ENCODE measurements at regions not wholly inside any gene's neighbourhood (a gene's known extent, or its start where the extent isn't known, plus 50 kb on each side); places are given as distances from the start of the nearest gene placed in this dataset.

DNA sequence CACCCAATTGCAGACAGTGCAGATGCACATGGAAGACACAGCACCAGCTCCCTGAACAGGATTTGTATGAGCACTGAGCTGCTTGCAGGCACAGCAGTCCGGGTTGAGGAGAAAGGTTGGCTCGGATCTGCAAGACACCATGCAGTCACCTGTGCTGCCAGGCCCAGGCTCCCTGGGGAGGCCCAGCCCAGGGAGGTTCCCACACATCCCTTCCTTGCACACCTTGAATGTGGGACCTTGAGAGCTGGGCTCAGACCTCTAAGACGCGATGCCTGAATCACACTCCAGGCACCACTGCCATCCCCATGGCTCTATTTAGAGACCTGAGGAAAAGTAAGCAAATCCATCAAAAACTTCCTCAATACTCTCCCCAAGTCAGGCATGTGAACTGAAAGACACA, 397.7 kb downstream of the TCERG1L start:
- ChIA-PET CTCF (no interaction called here), POLR2A (interaction anchor here (0.6 kb wide), 1 partner anchor 39 kb away, joined by 3 read pairs; no protein-coding TSS in a partner anchor)
- Mint-ChIP-seq H3K4me3 (ENCODE audit: unreplicated experiment) (no peak overlapping the region), H3K9me3 (ENCODE audit: unreplicated experiment) (peaks cover 57% of the 10 kb centered on the region), H3K27me3 (ENCODE audit: insufficient read depth, unreplicated experiment) (no peaks in the 10 kb centered on the region), H3K27ac (ENCODE audit: low read depth, unreplicated experiment) (no peak overlapping the region), H3K36me3 (ENCODE audit: insufficient read depth, unreplicated experiment) (no peaks in the 10 kb centered on the region), H3K4me1 (ENCODE audit: insufficient read depth, unreplicated experiment) (no peaks in the 10 kb centered on the region)
- DNase-seq (ENCODE audit: unreplicated experiment), result no peak
- intact Hi-C loops (cut with micrococcal nuclease), result no loop called here
- TF ChIP-seq, protein P1, sequence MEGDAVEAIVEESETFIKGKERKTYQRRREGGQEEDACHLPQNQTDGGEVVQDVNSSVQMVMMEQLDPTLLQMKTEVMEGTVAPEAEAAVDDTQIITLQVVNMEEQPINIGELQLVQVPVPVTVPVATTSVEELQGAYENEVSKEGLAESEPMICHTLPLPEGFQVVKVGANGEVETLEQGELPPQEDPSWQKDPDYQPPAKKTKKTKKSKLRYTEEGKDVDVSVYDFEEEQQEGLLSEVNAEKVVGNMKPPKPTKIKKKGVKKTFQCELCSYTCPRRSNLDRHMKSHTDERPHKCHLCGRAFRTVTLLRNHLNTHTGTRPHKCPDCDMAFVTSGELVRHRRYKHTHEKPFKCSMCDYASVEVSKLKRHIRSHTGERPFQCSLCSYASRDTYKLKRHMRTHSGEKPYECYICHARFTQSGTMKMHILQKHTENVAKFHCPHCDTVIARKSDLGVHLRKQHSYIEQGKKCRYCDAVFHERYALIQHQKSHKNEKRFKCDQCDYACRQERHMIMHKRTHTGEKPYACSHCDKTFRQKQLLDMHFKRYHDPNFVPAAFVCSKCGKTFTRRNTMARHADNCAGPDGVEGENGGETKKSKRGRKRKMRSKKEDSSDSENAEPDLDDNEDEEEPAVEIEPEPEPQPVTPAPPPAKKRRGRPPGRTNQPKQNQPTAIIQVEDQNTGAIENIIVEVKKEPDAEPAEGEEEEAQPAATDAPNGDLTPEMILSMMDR (IDR thresholded peaks at IDR 0.05; ENCODE audit: unreplicated experiment), result no peak
- no TSS peak for BruUV-seq (replicated peaks)

DNA sequence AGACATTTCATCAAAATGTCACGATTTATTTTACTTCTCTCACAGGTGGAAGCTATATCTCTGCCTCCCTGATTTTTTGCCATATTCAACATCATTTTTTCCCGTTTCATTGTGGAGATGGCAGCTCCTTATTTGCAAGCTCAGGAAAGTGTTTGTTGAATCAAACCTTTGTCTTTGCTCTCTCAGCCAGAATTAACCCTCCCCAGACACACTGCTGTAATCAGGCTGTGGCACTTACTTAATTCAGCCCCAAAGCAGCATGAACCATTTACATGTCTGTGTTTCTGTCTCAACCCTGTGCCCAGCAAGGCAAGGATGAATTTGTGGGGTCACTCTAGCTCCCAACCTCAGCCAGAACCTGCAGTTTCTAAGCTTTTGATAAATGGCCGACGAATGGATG, 397.2 kb downstream of the TCERG1L start:
- Mint-ChIP-seq H3K27me3 (ENCODE audit: insufficient read depth, unreplicated experiment) (no peaks in the 10 kb centered on the region), H3K9me3 (ENCODE audit: unreplicated experiment) (peaks cover 62% of the 10 kb centered on the region), H3K36me3 (ENCODE audit: insufficient read depth, unreplicated experiment) (no peaks in the 10 kb centered on the region), H3K4me3 (ENCODE audit: unreplicated experiment) (no peak overlapping the region), H3K27ac (ENCODE audit: low read depth, unreplicated experiment) (no peak overlapping the region), H3K4me1 (ENCODE audit: insufficient read depth, unreplicated experiment) (no peaks in the 10 kb centered on the region)
- intact Hi-C loops (cut with micrococcal nuclease), result no loop called here
- no TSS peak for BruUV-seq (replicated peaks)
- ChIA-PET POLR2A (no interaction called here), CTCF (no interaction called here)
- TF ChIP-seq, protein P1 (IDR thresholded peaks at IDR 0.05; ENCODE audit: unreplicated experiment), result no peak
- no peak for DNase-seq (ENCODE audit: unreplicated experiment)

DNA sequence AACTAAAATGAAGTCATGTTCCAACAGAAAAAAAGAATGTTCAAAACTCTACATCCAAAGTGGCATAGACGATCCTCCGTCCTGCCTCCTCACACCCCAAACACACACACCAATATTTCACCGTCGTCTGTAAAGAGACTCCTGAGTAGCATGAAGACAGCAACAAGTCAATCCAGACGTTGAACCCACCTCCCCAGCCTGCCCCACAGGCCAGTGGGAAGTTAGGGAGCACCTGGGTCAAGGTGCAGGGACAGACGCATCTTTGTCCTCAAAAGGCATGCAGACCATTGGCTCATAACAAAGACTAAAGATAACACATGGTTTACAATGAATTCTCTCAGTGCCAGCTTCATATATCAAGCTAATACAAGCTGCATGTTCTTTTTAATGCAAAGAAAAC, 396.5 kb downstream of the TCERG1L start:
- no peak for DNase-seq (ENCODE audit: unreplicated experiment)
- BruUV-seq (replicated peaks), result no TSS peak
- TF ChIP-seq, protein P1 (IDR thresholded peaks at IDR 0.05; ENCODE audit: unreplicated experiment), result no peak
- ChIA-PET CTCF (no interaction called here), POLR2A (no interaction called here)
- Mint-ChIP-seq H3K4me3 (ENCODE audit: unreplicated experiment) (no peak overlapping the region), H3K36me3 (ENCODE audit: insufficient read depth, unreplicated experiment) (no peaks in the 10 kb centered on the region), H3K27me3 (ENCODE audit: insufficient read depth, unreplicated experiment) (no peaks in the 10 kb centered on the region), H3K4me1 (ENCODE audit: insufficient read depth, unreplicated experiment) (no peaks in the 10 kb centered on the region), H3K27ac (ENCODE audit: low read depth, unreplicated experiment) (no peak overlapping the region), H3K9me3 (ENCODE audit: unreplicated experiment) (peaks cover 58% of the 10 kb centered on the region)
- intact Hi-C loops (cut with micrococcal nuclease), result no loop called here

DNA sequence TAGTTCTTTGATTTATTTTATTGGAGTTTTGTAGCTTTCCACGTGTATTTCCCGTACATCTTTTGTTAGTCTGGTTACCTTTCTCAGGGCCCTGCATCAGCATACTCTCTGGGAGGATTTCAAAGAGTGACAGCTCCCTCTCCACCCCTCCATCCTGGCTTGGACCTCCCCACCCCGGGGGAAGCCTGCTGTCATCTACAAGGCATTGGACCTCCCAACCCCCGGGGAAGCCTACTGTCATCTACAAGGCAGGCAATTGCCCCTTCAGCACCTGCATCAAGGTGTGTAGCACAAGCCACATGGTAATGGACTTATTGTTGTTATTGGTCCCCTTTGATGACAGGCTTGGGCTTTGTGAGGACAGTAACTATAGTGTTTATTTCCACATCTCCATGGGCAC, 390.1 kb downstream of the TCERG1L start:
- ChIA-PET POLR2A (no interaction called here), CTCF (no interaction called here)
- Mint-ChIP-seq H3K27me3 (ENCODE audit: insufficient read depth, unreplicated experiment) (no peaks in the 10 kb centered on the region), H3K27ac (ENCODE audit: low read depth, unreplicated experiment) (no peak overlapping the region), H3K4me1 (ENCODE audit: insufficient read depth, unreplicated experiment) (no peaks in the 10 kb centered on the region), H3K36me3 (ENCODE audit: insufficient read depth, unreplicated experiment) (no peaks in the 10 kb centered on the region), H3K4me3 (ENCODE audit: unreplicated experiment) (no peak overlapping the region), H3K9me3 (ENCODE audit: unreplicated experiment) (peaks cover 23% of the 10 kb centered on the region)
- TF ChIP-seq, protein P1 (IDR thresholded peaks at IDR 0.05; ENCODE audit: unreplicated experiment), result no peak
- DNase-seq (ENCODE audit: unreplicated experiment), result no peak
- BruUV-seq (replicated peaks), result no TSS peak
- intact Hi-C loops (cut with micrococcal nuclease), result no loop called here

Measured in MCF 10A (cell line).